Ectodermal cell (in vitro differentiated cells): ENCODE measurements at regions not wholly inside any gene's neighbourhood (a gene's known extent, or its start where the extent isn't known, plus 50 kb on each side); places are given as distances from the start of the nearest gene placed in this dataset.
A peak's percentile ranks its signal among the peaks of the same experiment; 100 is the strongest.
"Not testable (repeated sequence)": the region's sequence is repeated elsewhere in the genome, so short reads cannot be mapped to it uniquely, and the experiment has no call there.

Source experiments
- H3K27ac ChIP-seq: 2 replicates; pipeline ENCODE4 v1.7.0; 2013; ENCODE audit warnings: mild to moderate bottlenecking, low read depth, low read length; ENCODE audit not compliant: insufficient read depth, poor library complexity, severe bottlenecking
- H3K27me3 ChIP-seq: 2 replicates; pipeline ENCODE4 v1.7.0; 2013; ENCODE audit warnings: mild to moderate bottlenecking, low read length; ENCODE audit not compliant: insufficient read depth, control insufficient read depth, poor library complexity, severe bottlenecking
- H3K36me3 ChIP-seq: one replicate; pipeline ENCODE4 v1.7.0; 2013; ENCODE audit warnings: low read length; ENCODE audit not compliant: control insufficient read depth, insufficient read depth
- H3K4me1 ChIP-seq: one replicate; pipeline ENCODE4 v1.7.0; 2013; ENCODE audit warnings: low read length; ENCODE audit not compliant: control insufficient read depth, insufficient read depth
- H3K4me3 ChIP-seq: 2 replicates; pipeline ENCODE4 v1.7.0; 2013; ENCODE audit warnings: low read depth, low read length, control low read depth; ENCODE audit not compliant: insufficient read depth
- H3K9me3 ChIP-seq: 2 replicates; pipeline ENCODE4 v1.7.0; 2013; ENCODE audit warnings: mild to moderate bottlenecking, low read length, moderate library complexity; ENCODE audit not compliant: control insufficient read depth
- WGBS, 2 experiments: methylation state at CpG; one replicate each; pipeline ENCODE4 v1.1.7; 2013; ENCODE audit warnings: missing lambda C conversion rate in 2 of 2; 5-methylcytosine and 5-hydroxymethylcytosine counted together

DNA sequence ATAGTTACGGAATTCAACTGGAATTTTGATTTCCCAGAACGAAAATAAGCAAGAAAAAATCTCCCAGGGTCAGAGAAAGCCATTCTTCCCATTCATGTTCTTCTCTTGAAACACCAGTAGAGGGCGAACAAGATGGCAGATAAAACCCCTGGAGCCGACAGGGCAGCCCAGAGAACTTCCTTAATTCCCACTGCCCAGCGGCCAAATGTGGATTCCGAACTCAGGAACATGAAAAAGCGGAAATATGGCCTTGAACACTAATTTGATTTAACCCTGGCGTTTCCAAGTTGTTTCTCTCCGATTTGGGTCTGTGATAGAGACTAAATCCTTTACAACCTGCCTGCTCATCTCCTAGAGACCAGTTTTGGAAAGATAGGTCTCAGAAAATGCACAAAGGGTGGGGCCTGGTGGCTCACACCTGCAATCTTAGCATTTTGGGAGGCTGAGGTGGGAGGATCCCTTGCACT, 100.7 kb upstream of the WAC start:
- 12 to 16% methylated on average over 9 of the region's 9 CpGs for WGBS, 2 experiments
- no peaks in the 10 kb centered on the region for H3K9me3 ChIP-seq
- H3K27me3 ChIP-seq: no peaks in the 10 kb centered on the region
- no peak overlapping the region for H3K27ac ChIP-seq
- H3K36me3 ChIP-seq: no peaks in the 10 kb centered on the region
- H3K4me1 ChIP-seq: no peaks in the 10 kb centered on the region
- H3K4me3 ChIP-seq: no peak overlapping the region

DNA sequence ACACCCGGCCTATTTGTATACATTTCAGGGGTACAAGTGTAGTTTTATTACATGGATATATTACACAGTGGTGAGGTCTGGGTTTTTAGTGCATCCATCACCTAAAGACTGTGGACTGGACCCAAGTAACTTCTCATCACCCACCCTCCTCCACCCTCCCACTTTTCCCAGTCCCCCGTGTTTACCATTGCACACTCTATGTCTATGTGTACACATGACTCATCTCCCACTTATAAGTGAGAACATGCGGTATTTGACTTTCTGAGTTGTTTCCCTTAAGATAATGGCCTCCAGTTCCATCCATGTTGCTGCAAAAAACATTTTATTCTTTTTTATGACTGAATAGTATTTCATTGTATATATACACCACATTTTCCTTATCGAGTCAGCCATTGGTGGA, 98.9 kb upstream of the WAC start:
- Histone ChIP-seq H3K27me3 (no peaks in the 10 kb centered on the region), H3K27ac (no peak overlapping the region), H3K4me1 (no peaks in the 10 kb centered on the region), H3K4me3 (no peak overlapping the region), H3K9me3 (no peaks in the 10 kb centered on the region), H3K36me3 (no peaks in the 10 kb centered on the region)
- WGBS, 2 experiments: 69 to 89% methylated on average over 3 to 4 of the region's 4 CpGs

DNA sequence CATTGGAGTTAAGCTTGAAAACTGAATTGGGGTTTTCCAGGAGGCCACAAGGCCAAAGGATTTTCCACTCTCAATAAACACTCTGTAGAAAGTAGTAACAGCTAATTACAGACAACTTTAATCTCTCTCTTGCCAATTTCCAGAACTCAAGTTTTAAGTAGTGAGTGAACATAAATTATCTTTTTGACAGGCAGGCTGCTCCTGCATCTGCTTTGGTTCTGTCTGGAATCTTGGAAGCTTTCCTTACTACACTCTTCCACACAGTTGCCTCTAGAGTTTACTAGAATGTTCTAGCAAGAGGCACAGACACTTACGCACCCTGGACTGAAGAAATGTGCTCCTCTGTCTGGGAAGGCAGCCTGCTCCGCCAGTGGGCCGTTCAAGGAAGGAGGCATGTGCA, 90.5 kb upstream of the WAC start:
- 94 to 97% methylated on average over 3 of the region's 3 CpGs for WGBS, 2 experiments
- H3K4me3 ChIP-seq: no peak overlapping the region
- no peaks in the 10 kb centered on the region for H3K36me3 ChIP-seq
- no peaks in the 10 kb centered on the region for H3K9me3 ChIP-seq
- H3K4me1 ChIP-seq: no peaks in the 10 kb centered on the region
- no peaks in the 10 kb centered on the region for H3K27me3 ChIP-seq
- H3K27ac ChIP-seq: no peak overlapping the region

DNA sequence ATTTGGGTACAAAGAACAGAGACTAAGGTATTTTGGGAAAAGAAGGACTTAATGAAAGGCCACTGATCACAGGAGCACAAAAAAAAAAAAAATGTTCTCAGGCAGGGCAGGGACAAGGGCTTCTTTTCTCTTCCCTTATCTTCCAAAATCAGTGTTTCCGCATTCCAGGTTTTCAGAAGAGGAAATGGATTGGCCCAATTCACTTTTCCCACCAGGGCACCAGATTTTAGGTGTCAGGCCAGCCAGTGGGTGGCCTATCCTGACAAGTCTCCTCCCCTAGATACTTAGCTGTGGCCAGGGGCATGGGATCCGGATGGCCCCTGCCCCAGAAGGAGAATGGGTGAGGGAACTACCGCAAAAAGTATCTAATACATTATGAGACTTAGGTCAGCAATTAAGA, 88.9 kb upstream of the WAC start:
- 70 to 73% methylated on average over 3 of the region's 3 CpGs for WGBS, 2 experiments
- H3K27me3 ChIP-seq: no peaks in the 10 kb centered on the region
- no peak overlapping the region for H3K4me3 ChIP-seq
- H3K4me1 ChIP-seq: no peaks in the 10 kb centered on the region
- H3K27ac ChIP-seq: no peak overlapping the region
- H3K9me3 ChIP-seq: no peaks in the 10 kb centered on the region
- no peaks in the 10 kb centered on the region for H3K36me3 ChIP-seq

DNA sequence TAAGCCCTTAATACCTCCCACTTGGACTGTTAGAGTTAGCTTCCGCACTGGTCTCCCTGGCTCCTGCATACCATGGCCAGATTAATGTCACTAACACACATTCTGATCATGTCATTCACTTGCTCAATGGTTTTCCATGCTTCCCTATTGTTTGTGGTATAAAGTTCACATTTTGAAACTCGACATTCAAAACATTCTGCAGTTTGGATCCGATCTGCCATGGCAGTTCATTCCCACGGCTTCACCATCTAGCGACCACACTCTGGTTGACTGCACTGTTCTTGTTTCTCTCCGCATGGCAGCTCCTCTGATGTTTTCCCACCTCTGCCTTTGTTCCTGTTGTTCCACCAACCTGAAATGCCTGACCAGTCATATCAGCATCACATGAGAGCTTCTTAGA, 87.4 kb upstream of the WAC start:
- H3K27ac ChIP-seq: no peak overlapping the region
- H3K36me3 ChIP-seq: no peaks in the 10 kb centered on the region
- H3K27me3 ChIP-seq: no peaks in the 10 kb centered on the region
- H3K4me3 ChIP-seq: no peak overlapping the region
- H3K9me3 ChIP-seq: no peaks in the 10 kb centered on the region
- whole genome bisulfite sequencing, 2 experiments: 84 to 92% methylated on average over 6 of the region's 6 CpGs
- H3K4me1 ChIP-seq: no peaks in the 10 kb centered on the region

DNA sequence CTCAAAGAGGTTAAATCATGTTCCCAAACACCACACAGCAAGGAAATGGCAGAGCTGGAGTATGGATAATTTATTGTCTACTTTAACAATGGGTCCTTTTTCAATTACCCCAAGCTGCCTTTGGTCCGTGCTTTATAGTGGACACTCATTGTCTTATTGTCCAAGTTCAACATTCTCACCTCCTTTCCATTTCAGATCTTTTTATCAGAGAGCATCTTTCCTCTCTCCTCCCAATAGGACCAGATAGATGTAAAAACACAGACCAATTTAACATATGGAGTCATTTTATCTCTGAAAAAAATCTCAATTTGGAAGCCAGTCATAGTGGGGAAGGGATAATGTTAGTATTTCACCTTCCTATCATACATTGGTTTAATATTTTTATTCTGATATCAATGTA, 83.5 kb upstream of the WAC start:
- Histone ChIP-seq H3K27me3 (no peaks in the 10 kb centered on the region), H3K4me1 (no peaks in the 10 kb centered on the region), H3K36me3 (no peaks in the 10 kb centered on the region), H3K27ac (no peak overlapping the region), H3K9me3 (no peaks in the 10 kb centered on the region), H3K4me3 (no peak overlapping the region)
- WGBS, 2 experiments: 98 to 100% methylated on average over 1 of the region's 1 CpG

DNA sequence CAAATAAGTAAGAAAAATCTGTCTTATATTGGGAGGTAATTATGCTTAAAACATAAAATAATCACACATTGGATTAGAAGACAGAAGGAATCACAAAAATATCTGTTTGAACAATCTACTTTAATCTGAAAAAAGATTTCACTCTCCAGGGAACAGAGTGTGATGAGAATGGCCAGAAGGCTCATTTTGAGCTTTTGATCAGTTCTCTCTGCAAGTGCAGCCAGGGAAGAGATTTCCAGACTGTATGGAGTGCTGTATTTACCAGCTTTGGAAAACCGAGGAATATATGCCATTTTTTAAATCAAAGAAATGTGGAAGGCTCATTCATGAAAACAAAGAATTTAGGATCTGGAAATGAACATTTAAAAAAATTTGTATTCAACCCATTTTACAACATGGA, 83.0 kb upstream of the WAC start:
- Histone ChIP-seq H3K9me3 (no peaks in the 10 kb centered on the region), H3K4me1 (no peaks in the 10 kb centered on the region), H3K4me3 (no peak overlapping the region), H3K27me3 (no peaks in the 10 kb centered on the region), H3K27ac (no peak overlapping the region), H3K36me3 (no peaks in the 10 kb centered on the region)
- WGBS, 2 experiments: 70 to 100% methylated on average over 1 of the region's 1 CpG

DNA sequence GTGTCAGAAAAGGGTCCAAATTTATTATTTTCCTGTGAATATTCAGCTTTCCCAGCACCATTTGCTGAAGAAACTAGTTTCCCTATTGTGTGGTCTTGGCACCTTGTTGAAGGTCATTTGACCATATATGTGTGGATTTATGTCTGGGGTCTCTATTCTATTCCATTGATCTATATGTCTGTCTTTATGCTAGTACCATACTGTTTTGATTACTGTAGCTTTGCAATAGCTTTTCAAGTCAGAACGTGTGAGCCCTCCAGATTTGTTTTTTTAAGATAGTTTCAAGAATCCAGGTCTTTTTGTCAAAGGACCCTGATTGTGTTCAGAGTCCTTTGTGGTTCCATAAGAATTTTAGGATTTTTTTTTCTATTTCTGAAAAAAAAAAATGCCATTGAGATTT, 79.0 kb upstream of the WAC start:
- no peak overlapping the region for H3K27ac ChIP-seq
- no peak overlapping the region for H3K4me3 ChIP-seq
- 85 to 98% methylated on average over 1 of the region's 1 CpG for WGBS, 2 experiments

DNA sequence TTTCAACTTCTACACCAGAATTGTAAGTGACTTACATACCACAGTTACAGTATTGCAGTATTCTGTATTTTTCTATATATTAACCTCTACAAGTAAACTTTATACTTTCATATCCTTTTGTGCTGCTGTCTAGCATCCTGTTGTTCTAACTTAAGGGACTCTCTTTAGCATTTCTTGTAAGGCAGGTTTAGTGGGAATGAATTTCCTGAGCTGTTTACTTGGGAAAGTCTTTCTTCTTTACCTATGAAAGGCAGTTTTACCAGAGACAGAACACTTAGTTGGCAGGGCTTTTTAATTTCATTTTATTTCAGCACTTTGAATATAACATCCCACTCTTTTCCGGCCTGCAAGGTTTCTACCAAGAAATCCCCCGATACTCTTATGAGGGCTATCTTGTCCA, 75.8 kb upstream of the WAC start:
- H3K27me3 ChIP-seq: no peaks in the 10 kb centered on the region
- no peaks in the 10 kb centered on the region for H3K9me3 ChIP-seq
- no peak overlapping the region for H3K4me3 ChIP-seq
- H3K4me1 ChIP-seq: peaks cover 7% of the 10 kb centered on the region
- no peak overlapping the region for H3K27ac ChIP-seq
- 89 to 94% methylated on average over 2 of the region's 2 CpGs for WGBS, 2 experiments
- no peaks in the 10 kb centered on the region for H3K36me3 ChIP-seq

More for the DNA sequence above, 79.0 kb upstream of the WAC start:
- no peaks in the 10 kb centered on the region for H3K36me3 ChIP-seq
- H3K4me1 ChIP-seq: no peaks in the 10 kb centered on the region
- H3K27me3 ChIP-seq: no peaks in the 10 kb centered on the region
- H3K9me3 ChIP-seq: no peaks in the 10 kb centered on the region

DNA sequence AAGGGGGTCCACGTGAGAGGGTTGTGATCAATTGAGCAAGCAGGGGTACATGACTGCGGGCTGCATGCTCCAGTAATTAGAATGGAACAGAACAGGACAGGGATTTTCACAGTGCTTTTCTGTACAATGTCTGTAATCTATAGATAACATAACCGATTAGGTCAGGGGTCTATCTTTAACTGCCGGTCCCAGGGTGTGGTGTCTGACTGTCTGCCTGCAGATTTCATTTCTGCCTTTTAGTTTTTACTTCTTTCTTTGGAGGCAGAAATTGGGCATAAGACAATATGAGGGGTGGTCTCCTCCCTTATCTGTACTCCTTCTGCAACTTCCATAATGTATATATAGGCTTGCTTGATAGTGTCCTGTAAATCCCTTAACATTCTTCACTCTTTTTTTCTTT, 75.0 kb upstream of the WAC start:
- 94% methylated on average over 4 of the region's 4 CpGs for WGBS, 2 experiments
- H3K27ac ChIP-seq: not testable (repeated sequence)

DNA sequence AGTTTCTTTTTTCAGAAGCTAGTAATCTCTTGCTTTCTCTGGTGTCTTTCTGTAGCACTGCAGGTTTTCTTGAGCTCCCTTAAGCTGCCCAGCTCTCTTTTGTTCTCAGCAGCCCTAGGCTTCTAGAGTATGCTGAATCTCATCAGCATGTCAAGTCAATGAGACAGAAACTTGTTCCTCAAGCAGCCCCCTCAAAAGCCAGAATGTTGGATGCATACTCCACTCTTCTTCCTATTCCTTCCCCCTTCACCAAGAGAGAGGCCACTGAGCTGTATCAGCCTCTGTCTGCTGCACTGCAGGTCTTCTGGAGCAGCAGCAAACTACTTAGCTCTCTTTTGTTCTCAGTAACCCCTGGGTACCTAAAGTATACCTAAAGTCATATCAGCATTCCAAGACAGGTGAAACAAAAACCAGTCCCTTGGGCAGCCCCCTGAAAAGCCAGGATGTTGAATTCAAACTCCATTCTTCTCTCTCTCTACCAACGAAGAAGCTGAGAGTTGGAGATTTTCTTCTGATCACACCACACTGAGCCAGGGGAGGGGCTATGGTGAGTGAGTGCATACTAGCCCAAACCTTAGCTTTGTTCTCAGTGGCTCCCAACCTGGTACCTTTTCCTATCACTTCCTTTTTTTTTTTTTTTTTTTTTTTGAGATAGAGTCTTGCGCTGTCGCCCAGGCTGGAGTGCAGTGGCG, 73.3 kb upstream of the WAC start:
- WGBS, 2 experiments: 79 to 100% methylated on average over 3 to 4 of the region's 4 CpGs
- H3K27ac ChIP-seq: peak overlapping the region; percentile 89

More for the DNA sequence above, 75.0 kb upstream of the WAC start:
- not testable (repeated sequence) for H3K9me3 ChIP-seq, H3K4me3 ChIP-seq, H3K4me1 ChIP-seq, H3K27me3 ChIP-seq, H3K36me3 ChIP-seq

More for the DNA sequence above, 73.3 kb upstream of the WAC start:
- Histone ChIP-seq H3K27me3 (no peaks in the 10 kb centered on the region), H3K36me3 (no peaks in the 10 kb centered on the region), H3K4me1 (peaks cover 7% of the 10 kb centered on the region), H3K4me3 (no peak overlapping the region), H3K9me3 (no peaks in the 10 kb centered on the region)
